Gastrocnemius medialis (tissue), 4 donors: ENCODE measurements at regions not wholly inside any gene's neighbourhood (a gene's known extent, or its start where the extent isn't known, plus 50 kb on each side); places are given as distances from the start of the nearest gene placed in this dataset.

Experiments
- ATAC-seq, 2 donors: fragments of 150-250 bp; one replicate each; pipeline ENCODE4 v1.9.1; 2016
- DNase-seq, 2 donors: peaks; one replicate each; pipeline ENCODE4 v3.0.0-alpha.2; 2019
- H3K27ac ChIP-seq, 4 donors: fragments of 200-600 bp; sonication (generic); 1 replicate in 1 of 4; 2 replicates in 3 of 4; pipeline ENCODE4 v1.5.1; 2016 to 2018; ENCODE audit warnings: mild to moderate bottlenecking in 2 of 4, moderate library complexity in 1 of 4
- H3K27me3 ChIP-seq, 3 donors: fragments of 200-600 bp; sonication (generic) in 2 of 3; 1 replicate in 1 of 3; 2 replicates in 2 of 3; pipeline versions ENCODE4 v1.5.1 to v1.6.0; 2016 to 2019; ENCODE audit warnings: mild to moderate bottlenecking in 1 of 3, moderate library complexity in 1 of 3
- H3K36me3 ChIP-seq, 2 donors: fragments of 200-600 bp; sonication (generic) in 1 of 2; one replicate each; pipeline ENCODE4 v1.5.1; 2017 to 2018
- H3K4me1 ChIP-seq, 2 donors: fragments of 200-600 bp; sonication (generic) in 1 of 2; one replicate each; pipeline ENCODE4 v1.5.1; 2016 to 2017; ENCODE audit warnings: mild to moderate bottlenecking in 2 of 2
- H3K4me3 ChIP-seq, 4 donors: fragments of 200-600 bp; sonication (generic) in 3 of 4; 1 replicate in 1 of 4; 2 replicates in 3 of 4; pipeline ENCODE4 v1.5.1; 2016 to 2019; ENCODE audit warnings: mild to moderate bottlenecking in 2 of 4
- H3K9me3 ChIP-seq, 3 donors: fragments of 200-600 bp; sonication (generic) in 2 of 3; 1 replicate in 1 of 3; 2 replicates in 2 of 3; pipeline ENCODE4 v1.5.1; 2016 to 2019
- POLR2A ChIP-seq, 2 donors: fragments of 450-650 bp; IDR thresholded peaks; one replicate each; pipeline ENCODE4 v1.6.1; 2017; ENCODE audit warnings: antibody characterized with exemption in 2 of 2, mild to moderate bottlenecking in 2 of 2, moderate library complexity in 2 of 2
- in situ Hi-C, 4 donors: fragments of 200-750 bp; cut with MboI; loops; one replicate each; pipeline versions ENCODE4 v1.15.0 to v1.8.0; 2017; ENCODE audit warnings: low sequenced_read_pairs in 4 of 4
- intact Hi-C: fragments of 100-400 bp; cut with DNase I; formaldehyde crosslinking; loops from one replicate; pipeline ENCODE4 v1.15.1; 2023; ENCODE audit warnings: low total_unique reads
- TF ChIP-seq, protein P1 (sequence below), 5 experiments: fragments of 450-650 bp in 3 of 5; fragments of 200-600 bp in 2 of 5; sonication (generic) in 2 of 5; IDR thresholded peaks in 4 of 5; conservative IDR thresholded peaks in 1 of 5; 1 replicate in 4 of 5; 2 replicates in 1 of 5; pipeline ENCODE4 v1.5.1; 2016 to 2019; ENCODE audit warnings: antibody characterized with exemption in 5 of 5, mild to moderate bottlenecking in 3 of 5, moderate library complexity in 3 of 5

DNA sequence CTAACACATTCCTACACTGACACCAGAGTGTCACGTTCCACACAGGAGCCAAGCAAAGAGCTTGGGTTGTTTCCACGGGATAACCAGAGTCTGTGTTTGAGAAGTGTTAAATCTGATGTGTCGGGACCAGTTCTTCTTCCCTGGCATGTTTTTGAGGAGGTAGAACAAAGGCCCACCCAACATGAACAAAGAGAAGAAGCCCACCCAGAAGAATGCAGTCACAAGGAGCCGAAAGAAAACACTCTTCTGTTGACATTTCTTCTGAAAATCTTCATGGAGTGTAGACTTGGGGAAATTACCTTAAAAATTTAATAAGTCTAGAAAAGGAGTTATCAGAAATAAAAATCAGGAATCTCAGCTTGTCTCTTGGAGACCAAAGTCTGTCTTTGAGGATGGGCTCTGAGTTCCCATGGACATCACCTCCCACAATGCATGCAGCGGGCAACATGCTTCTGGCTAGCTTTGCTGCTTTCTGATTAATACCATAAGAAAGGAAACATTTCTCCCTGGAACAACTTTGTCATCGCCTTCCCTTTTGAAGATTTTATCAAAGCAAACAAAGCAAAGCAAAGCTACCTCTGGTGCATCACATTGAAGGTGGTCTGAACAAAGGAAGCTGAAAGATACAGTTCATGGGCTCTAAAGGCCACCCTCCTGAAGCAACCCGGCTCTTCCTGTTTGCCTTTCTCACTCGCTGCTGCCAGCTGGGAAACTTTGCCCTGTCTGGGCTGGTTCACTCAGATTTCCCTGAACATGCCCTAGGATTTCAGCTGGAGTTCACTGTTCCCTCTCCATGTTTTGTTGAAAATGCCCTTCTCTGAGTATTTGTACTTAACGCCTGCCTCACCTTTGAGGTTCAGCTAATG, 448.1 kb downstream of the KIF16B start:
- H3K9me3 ChIP-seq: no peaks in the 10 kb centered on the region
- peaks cover 0 to 3% of the 10 kb centered on the region in 2 donors for H3K4me1 ChIP-seq
- no peak for TF ChIP-seq POLR2A (IDR thresholded peaks at IDR 0.05)
- TF ChIP-seq, protein P1, sequence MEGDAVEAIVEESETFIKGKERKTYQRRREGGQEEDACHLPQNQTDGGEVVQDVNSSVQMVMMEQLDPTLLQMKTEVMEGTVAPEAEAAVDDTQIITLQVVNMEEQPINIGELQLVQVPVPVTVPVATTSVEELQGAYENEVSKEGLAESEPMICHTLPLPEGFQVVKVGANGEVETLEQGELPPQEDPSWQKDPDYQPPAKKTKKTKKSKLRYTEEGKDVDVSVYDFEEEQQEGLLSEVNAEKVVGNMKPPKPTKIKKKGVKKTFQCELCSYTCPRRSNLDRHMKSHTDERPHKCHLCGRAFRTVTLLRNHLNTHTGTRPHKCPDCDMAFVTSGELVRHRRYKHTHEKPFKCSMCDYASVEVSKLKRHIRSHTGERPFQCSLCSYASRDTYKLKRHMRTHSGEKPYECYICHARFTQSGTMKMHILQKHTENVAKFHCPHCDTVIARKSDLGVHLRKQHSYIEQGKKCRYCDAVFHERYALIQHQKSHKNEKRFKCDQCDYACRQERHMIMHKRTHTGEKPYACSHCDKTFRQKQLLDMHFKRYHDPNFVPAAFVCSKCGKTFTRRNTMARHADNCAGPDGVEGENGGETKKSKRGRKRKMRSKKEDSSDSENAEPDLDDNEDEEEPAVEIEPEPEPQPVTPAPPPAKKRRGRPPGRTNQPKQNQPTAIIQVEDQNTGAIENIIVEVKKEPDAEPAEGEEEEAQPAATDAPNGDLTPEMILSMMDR (IDR thresholded peaks at IDR 0.05 in 4 of 5, conservative IDR thresholded peaks at IDR 0.05 in 1 of 5): no peak
- H3K27me3 ChIP-seq: no peaks in the 10 kb centered on the region
- ATAC-seq (no peak), DNase-seq (no peak)
- no peak overlapping the region for H3K4me3 ChIP-seq
- no peaks in the 10 kb centered on the region for H3K36me3 ChIP-seq
- H3K27ac ChIP-seq: no peak overlapping the region
- intact Hi-C loops: no loop called here
- in situ Hi-C loops: no loop called here

DNA sequence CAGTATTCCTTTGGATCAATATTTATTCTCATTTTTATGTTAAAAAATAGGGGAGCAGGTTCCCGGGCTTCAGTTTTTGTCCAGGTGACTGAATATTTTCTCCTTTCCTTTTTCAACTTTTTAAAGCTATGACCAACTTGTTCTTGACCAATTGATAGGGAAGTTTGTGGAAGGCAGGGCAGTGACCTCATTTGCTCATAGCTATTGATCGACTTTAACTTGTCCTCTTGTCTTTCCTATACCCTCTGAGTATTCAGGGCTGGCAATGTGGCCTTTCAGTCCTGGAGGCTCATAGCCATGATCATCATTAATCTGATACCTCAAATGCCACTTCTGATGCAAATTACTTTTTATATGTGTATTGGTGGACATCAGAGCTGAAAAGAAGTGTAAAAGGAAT, 448.8 kb downstream of the KIF16B start:
- Histone ChIP-seq H3K36me3 (no peaks in the 10 kb centered on the region), H3K9me3 (no peaks in the 10 kb centered on the region)
- intact Hi-C loops: no loop called here

DNA sequence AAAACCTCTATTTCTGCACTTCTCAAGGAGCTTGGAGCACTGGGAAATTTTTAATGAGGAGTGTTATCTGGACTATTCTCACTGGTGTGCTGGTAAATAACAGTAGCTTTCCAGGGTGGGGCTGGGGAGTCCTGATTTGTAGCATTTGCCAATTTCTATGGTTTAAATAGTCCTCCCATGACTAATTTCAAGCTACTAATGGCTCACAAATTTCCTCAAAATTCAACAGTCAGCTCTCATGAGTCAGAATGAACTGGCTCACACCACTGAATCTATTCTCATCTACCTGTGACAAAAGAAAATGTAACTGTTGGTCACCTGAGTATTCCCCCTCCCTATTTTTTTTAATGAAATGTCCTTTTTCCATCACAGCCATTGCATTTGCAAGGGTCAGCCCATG, 449.6 kb downstream of the KIF16B start:
- Histone ChIP-seq H3K36me3 (no peaks in the 10 kb centered on the region), H3K27me3 (no peaks in the 10 kb centered on the region), H3K27ac (no peak overlapping the region), H3K9me3 (no peaks in the 10 kb centered on the region), H3K4me3 (no peak overlapping the region), H3K4me1 (peaks cover 0 to 3% of the 10 kb centered on the region in 2 donors)
- no peak for TF ChIP-seq POLR2A (IDR thresholded peaks at IDR 0.05)
- TF ChIP-seq, protein P1 (IDR thresholded peaks at IDR 0.05 in 4 of 5, conservative IDR thresholded peaks at IDR 0.05 in 1 of 5): no peak
- intact Hi-C loops (no loop called here), in situ Hi-C loops (no loop called here)
- DNase-seq (no peak), ATAC-seq (no peak)

More for the DNA sequence above, 448.8 kb downstream of the KIF16B start:
- Histone ChIP-seq H3K4me3 (no peak overlapping the region), H3K27me3 (no peaks in the 10 kb centered on the region), H3K4me1 (peaks cover 0 to 3% of the 10 kb centered on the region in 2 donors), H3K27ac (no peak overlapping the region)
- TF ChIP-seq POLR2A (IDR thresholded peaks at IDR 0.05): no peak
- TF ChIP-seq, protein P1 (IDR thresholded peaks at IDR 0.05 in 4 of 5, conservative IDR thresholded peaks at IDR 0.05 in 1 of 5): no peak
- no peak for ATAC-seq
- in situ Hi-C loops: no loop called here
- DNase-seq: no peak

DNA sequence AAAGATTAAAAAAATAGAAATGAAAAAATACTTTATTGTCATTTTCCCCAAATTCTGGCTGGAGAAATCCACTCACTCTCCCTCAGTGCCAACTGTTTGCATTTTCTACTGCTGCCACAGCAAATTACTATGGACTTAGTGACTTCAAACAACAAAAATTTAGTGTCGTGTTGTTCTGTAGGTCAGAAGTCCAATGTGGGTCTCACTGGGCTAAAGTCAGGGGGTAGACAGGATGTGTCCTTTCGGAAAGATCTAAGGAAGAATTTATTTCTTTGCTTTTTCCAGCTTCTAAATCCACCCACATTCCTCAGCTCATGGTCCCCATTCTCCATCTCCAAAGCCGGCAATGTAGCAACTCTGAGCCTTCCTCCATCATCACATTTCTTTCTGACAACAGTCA, 453.3 kb downstream of the KIF16B start:
- intact Hi-C loops (no loop called here), in situ Hi-C loops (no loop called here)
- Histone ChIP-seq H3K4me1 (no peaks in the 10 kb centered on the region), H3K27me3 (no peaks in the 10 kb centered on the region), H3K4me3 (no peak overlapping the region), H3K9me3 (no peaks in the 10 kb centered on the region), H3K36me3 (no peaks in the 10 kb centered on the region), H3K27ac (no peak overlapping the region)
- ATAC-seq: no peak
- DNase-seq: no peak
- TF ChIP-seq, protein P1 (IDR thresholded peaks at IDR 0.05 in 4 of 5, conservative IDR thresholded peaks at IDR 0.05 in 1 of 5): no peak
- TF ChIP-seq POLR2A (IDR thresholded peaks at IDR 0.05): no peak
